ENCODE measurements at regions not wholly inside any gene's neighbourhood (a gene's known extent, or its start where the extent isn't known, plus 50 kb on each side); places are given as distances from the start of the nearest gene placed in this dataset.

- H3K4me3 ChIP-seq (ENCODE audit: low read depth, low read length): no peak overlapping the region
- no peak for TF ChIP-seq CTCF (conservative IDR thresholded peaks at IDR 0.05; ENCODE audit: low read depth, low read length)
- no peak for DNase-seq (ENCODE audit: low read depth)
Measured at GRCh38 chr7:25409897-25410636, 181.8 kb upstream of the NPVF start.

GRCh38 chr7:25420771-25421170 lies 192.5 kb upstream of the NPVF start:
- DNase-seq (ENCODE audit: low read depth): no peak
- no peak overlapping the region for H3K4me3 ChIP-seq (ENCODE audit: low read depth, low read length)
- TF ChIP-seq CTCF (conservative IDR thresholded peaks at IDR 0.05; ENCODE audit: low read depth, low read length): no peak

- no peak for TF ChIP-seq CTCF (conservative IDR thresholded peaks at IDR 0.05; ENCODE audit: low read depth, low read length)
- no peak overlapping the region for H3K4me3 ChIP-seq (ENCODE audit: low read depth, low read length)
Measured at GRCh38 chr7:25424113-25424512, 195.8 kb upstream of the NPVF start.

GRCh38 chr7:25424855-25425254 lies 196.6 kb upstream of the NPVF start:
- DNase-seq (ENCODE audit: low read depth): no peak
- TF ChIP-seq CTCF (conservative IDR thresholded peaks at IDR 0.05; ENCODE audit: low read depth, low read length): no peak
- H3K4me3 ChIP-seq (ENCODE audit: low read depth, low read length): no peak overlapping the region

More at GRCh38 chr7:25424113-25424512, 195.8 kb upstream of the NPVF start:
- DNase-seq (ENCODE audit: low read depth): no peak

GRCh38 chr7:25427721-25428120 lies 199.4 kb upstream of the NPVF start:
- no peak for DNase-seq (ENCODE audit: low read depth)
- TF ChIP-seq CTCF (conservative IDR thresholded peaks at IDR 0.05; ENCODE audit: low read depth, low read length): no peak
- H3K4me3 ChIP-seq (ENCODE audit: low read depth, low read length): no peak overlapping the region

GRCh38 chr7:25429731-25430130 lies 201.4 kb upstream of the NPVF start:
- TF ChIP-seq CTCF (conservative IDR thresholded peaks at IDR 0.05; ENCODE audit: low read depth, low read length): no peak
- no peak overlapping the region for H3K4me3 ChIP-seq (ENCODE audit: low read depth, low read length)

More at GRCh38 chr7:25429731-25430130, 201.4 kb upstream of the NPVF start:
- DNase-seq (ENCODE audit: low read depth): no peak
